ENCODE measurements at regions not wholly inside any gene's neighbourhood (a gene's known extent, or its start where the extent isn't known, plus 50 kb on each side); places are given as distances from the start of the nearest gene placed in this dataset.

DNA sequence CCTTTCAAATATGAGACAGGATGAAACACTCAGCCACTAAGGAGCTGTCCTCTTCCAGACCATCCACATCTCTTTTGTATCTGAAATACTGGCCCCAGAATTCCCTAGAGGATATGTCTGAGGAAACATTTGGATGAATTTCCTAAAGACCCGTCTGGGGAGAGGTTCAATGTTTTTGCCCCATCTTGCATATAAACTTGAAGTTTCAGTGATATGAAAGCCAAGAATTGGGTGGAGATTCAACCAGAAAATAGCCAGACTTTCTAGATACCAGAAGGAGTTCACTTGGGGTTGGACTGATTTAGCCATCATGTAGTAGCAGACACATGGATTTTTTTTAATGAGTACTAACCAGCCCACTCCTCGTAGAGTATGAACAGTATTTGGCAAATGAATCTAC is 182.0 kb downstream of the PLPP3 start:
- Histone ChIP-seq H3K9me3 (no peaks in the 10 kb centered on the region), H3K4me3 (ENCODE audit: control insufficient read depth in 1 of 2, extremely low read depth in 1 of 2, low read length in 1 of 2) (no peak overlapping the region), H3K36me3 (ENCODE audit: control insufficient read depth in 2 of 2, extremely low read depth in 1 of 2, insufficient read depth in 1 of 2, low read length in 1 of 2) (no peaks in the 10 kb centered on the region), H3K27ac (ENCODE audit: low read length) (no peak overlapping the region), H3K27me3 (replicated peaks in 1 of 2; ENCODE audit: control insufficient read depth in 2 of 2, extremely low read depth in 1 of 2, insufficient read depth in 2 of 2, low read length in 1 of 2) (no peaks in the 10 kb centered on the region), H3K4me1 (ENCODE audit: control insufficient read depth in 1 of 2, extremely low read depth in 1 of 2, insufficient read depth in 2 of 2, low read length in 2 of 2) (no peaks in the 10 kb centered on the region)
- DNase-seq (no peak), ATAC-seq (replicated peaks in 1 of 4) (no peak)
- Mint-ChIP-seq H3K9me3 (no peaks in the 10 kb centered on the region), H3K36me3 (no peaks in the 10 kb centered on the region), H3K27ac (no peak overlapping the region), H3K4me1 (no peaks in the 10 kb centered on the region), H3K4me3 (no peak overlapping the region), H3K27me3 (peaks cover 0 to 3% of the 10 kb centered on the region in 2 donors)
- 100% methylated on average over 1 of the region's 2 CpGs for WGBS (ENCODE audit: insufficient coverage)
- POLR2A ChIA-PET, result no interaction called here
- CTCF ChIA-PET, result interaction anchor here in 1 of 2 donors (0.7 kb wide), 1 partner anchor 365 kb away, joined by 7 read pairs; no protein-coding TSS in a partner anchor

DNA sequence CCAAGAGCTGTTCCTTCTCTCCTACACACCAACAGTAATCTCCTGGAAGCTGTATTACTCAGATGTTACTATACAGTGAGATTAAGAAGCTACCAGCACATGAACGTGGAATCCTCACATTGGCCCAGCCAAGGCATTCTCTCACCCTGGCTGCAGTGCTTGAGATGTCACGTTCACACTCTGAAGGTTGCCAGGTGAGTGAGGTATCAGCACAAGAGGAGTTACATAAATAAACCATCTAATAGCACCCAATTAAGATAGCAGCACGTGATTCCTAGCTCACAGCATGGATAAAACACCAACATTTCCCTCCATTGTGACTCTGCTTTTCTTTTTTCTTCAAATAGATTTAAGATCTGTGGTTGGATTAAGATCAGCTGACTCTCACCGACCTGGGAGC is 182.8 kb downstream of the PLPP3 start:
- no peak overlapping the region for H3K4me3 ChIP-seq (ENCODE audit: control insufficient read depth in 1 of 2, extremely low read depth in 1 of 2, low read length in 1 of 2)

DNA sequence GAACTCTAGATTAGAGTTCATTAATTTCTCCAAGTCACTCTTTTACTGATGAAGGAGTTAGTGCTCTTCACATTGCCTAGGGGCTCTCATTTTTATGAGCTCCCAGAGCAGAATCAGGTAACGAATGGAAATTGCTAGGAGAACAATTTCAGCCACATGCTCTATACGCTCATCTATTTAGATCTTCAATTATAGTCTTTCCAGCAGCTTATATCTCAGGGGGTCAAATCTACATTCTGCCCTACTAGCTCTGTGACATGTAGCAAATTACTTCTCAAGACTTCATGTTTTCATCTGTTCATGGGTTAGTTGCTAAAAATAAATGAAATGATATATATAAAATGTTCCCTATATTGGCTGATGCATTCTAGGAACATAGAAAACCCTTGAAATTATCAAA is 183.6 kb downstream of the PLPP3 start:
- Histone ChIP-seq H3K27me3 (replicated peaks in 1 of 2; ENCODE audit: control insufficient read depth in 2 of 2, extremely low read depth in 1 of 2, insufficient read depth in 2 of 2, low read length in 1 of 2) (no peaks in the 10 kb centered on the region), H3K27ac (ENCODE audit: low read length) (no peak overlapping the region), H3K4me1 (ENCODE audit: control insufficient read depth in 1 of 2, extremely low read depth in 1 of 2, insufficient read depth in 2 of 2, low read length in 2 of 2) (no peaks in the 10 kb centered on the region), H3K36me3 (ENCODE audit: control insufficient read depth in 2 of 2, extremely low read depth in 1 of 2, insufficient read depth in 1 of 2, low read length in 1 of 2) (no peaks in the 10 kb centered on the region), H3K4me3 (ENCODE audit: control insufficient read depth in 1 of 2, extremely low read depth in 1 of 2, low read length in 1 of 2) (no peak overlapping the region), H3K9me3 (no peaks in the 10 kb centered on the region)
- DNase-seq (no peak), ATAC-seq (replicated peaks in 1 of 4) (no peak)
- Mint-ChIP-seq H3K4me1 (no peaks in the 10 kb centered on the region), H3K9me3 (peaks cover 0 to 4% (median 0%) of the 10 kb centered on the region in 3 donors), H3K27me3 (peaks cover 0 to 3% of the 10 kb centered on the region in 2 donors), H3K36me3 (no peaks in the 10 kb centered on the region), H3K27ac (no peak overlapping the region), H3K4me3 (no peak overlapping the region)
- WGBS (ENCODE audit: insufficient coverage), result 40% methylated on average over 1 of the region's 2 CpGs
- ChIA-PET POLR2A (no interaction called here), CTCF (no interaction called here)

More for the DNA sequence above, 182.8 kb downstream of the PLPP3 start:
- Mint-ChIP-seq H3K27me3 (peaks cover 0 to 3% of the 10 kb centered on the region in 2 donors), H3K4me1 (no peaks in the 10 kb centered on the region), H3K36me3 (no peaks in the 10 kb centered on the region), H3K4me3 (no peak overlapping the region), H3K27ac (no peak overlapping the region), H3K9me3 (no peaks in the 10 kb centered on the region)
- Histone ChIP-seq H3K36me3 (ENCODE audit: control insufficient read depth in 2 of 2, extremely low read depth in 1 of 2, insufficient read depth in 1 of 2, low read length in 1 of 2) (no peaks in the 10 kb centered on the region), H3K9me3 (no peaks in the 10 kb centered on the region), H3K27ac (ENCODE audit: low read length) (no peak overlapping the region), H3K27me3 (replicated peaks in 1 of 2; ENCODE audit: control insufficient read depth in 2 of 2, extremely low read depth in 1 of 2, insufficient read depth in 2 of 2, low read length in 1 of 2) (no peaks in the 10 kb centered on the region), H3K4me1 (ENCODE audit: control insufficient read depth in 1 of 2, extremely low read depth in 1 of 2, insufficient read depth in 2 of 2, low read length in 2 of 2) (no peaks in the 10 kb centered on the region)
- ChIA-PET POLR2A (no interaction called here), CTCF (no interaction called here)
- 40% methylated on average over 1 of the region's 4 CpGs for WGBS (ENCODE audit: insufficient coverage)
- no peak for DNase-seq
- no peak for ATAC-seq (replicated peaks in 1 of 4)

DNA sequence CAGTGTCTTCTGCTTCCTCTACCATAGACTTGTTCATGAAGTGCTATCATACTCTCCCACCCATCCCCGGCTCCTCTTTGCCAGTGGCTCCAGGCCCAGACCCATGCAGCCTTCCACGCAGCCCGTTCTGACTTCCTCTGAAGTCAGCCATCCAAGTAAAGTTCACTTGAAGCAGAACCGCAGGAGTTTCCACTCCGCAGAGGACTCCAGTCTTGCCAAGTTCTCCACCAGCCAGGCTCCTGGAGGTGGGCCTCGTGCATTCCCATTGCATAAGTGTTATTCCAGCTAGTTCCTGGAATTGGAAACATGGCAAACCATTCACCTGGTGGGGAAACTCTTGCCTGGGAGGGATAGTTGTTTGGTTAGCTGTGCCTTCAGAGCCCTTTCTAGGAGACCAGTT is 185.1 kb downstream of the PLPP3 start:
- WGBS (ENCODE audit: insufficient coverage), result 64% methylated on average over 6 of the region's 6 CpGs
- no peaks in the 10 kb centered on the region for H3K36me3 Mint-ChIP-seq
- H3K27me3 ChIP-seq (replicated peaks in 1 of 2; ENCODE audit: control insufficient read depth in 2 of 2, extremely low read depth in 1 of 2, insufficient read depth in 2 of 2, low read length in 1 of 2), result no peaks in the 10 kb centered on the region
- H3K27ac Mint-ChIP-seq, result no peak overlapping the region
- no peak overlapping the region for H3K4me3 Mint-ChIP-seq
- H3K9me3 ChIP-seq, result no peaks in the 10 kb centered on the region
- H3K27me3 Mint-ChIP-seq, result peaks cover 0 to 3% of the 10 kb centered on the region in 2 donors
- H3K4me1 Mint-ChIP-seq, result no peaks in the 10 kb centered on the region
- ChIA-PET POLR2A (no interaction called here), CTCF (no interaction called here)
- H3K36me3 ChIP-seq (ENCODE audit: control insufficient read depth in 2 of 2, extremely low read depth in 1 of 2, insufficient read depth in 1 of 2, low read length in 1 of 2), result no peaks in the 10 kb centered on the region
- DNase-seq (no peak), ATAC-seq (replicated peaks in 1 of 4) (no peak)
- H3K9me3 Mint-ChIP-seq, result peaks cover 0 to 4% (median 0%) of the 10 kb centered on the region in 3 donors
- no peaks in the 10 kb centered on the region for H3K4me1 ChIP-seq (ENCODE audit: control insufficient read depth in 1 of 2, extremely low read depth in 1 of 2, insufficient read depth in 2 of 2, low read length in 2 of 2)
- H3K4me3 ChIP-seq (ENCODE audit: control insufficient read depth in 1 of 2, extremely low read depth in 1 of 2, low read length in 1 of 2), result no peak overlapping the region
- H3K27ac ChIP-seq (ENCODE audit: low read length), result no peak overlapping the region

DNA sequence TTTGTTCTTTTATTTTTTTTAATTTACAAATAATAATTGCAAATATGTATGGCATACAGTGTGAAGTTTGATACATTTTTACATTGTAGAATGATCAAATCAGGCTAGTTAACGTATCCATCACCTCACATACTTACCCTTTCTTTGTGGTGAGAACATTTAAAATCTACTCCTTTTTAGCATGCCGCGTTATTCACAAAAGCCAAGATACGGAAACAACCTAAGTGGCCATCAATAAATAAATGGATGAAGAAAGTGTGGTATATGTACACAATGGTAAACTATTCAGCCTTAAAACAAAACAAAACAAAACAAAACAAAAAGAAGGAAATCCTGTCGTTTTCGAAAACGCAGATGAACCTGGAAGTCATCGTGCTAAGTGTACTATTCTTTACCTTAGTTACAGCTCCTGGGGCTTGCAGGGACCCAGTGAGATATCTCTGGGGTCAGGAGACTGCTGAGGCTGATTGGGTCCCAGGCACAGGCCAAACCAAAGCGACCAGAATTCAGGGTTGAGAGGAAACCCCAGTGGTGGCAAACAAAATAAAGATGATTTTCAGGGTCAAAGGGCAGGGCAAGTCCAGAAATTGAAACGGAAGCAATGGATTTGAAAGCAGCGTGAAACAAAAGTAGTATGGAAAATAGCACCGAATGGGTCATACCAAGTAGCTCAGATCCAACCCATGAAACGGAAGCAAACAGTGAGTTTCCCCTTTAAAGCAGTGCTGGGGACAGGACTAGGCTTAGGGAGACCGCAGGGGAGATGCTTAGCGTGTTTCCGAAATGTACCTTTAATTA is 188.2 kb downstream of the PLPP3 start:
- no peak for ATAC-seq (replicated peaks in 1 of 4)
- Mint-ChIP-seq H3K27ac (no peak overlapping the region), H3K4me1 (no peaks in the 10 kb centered on the region)

DNA sequence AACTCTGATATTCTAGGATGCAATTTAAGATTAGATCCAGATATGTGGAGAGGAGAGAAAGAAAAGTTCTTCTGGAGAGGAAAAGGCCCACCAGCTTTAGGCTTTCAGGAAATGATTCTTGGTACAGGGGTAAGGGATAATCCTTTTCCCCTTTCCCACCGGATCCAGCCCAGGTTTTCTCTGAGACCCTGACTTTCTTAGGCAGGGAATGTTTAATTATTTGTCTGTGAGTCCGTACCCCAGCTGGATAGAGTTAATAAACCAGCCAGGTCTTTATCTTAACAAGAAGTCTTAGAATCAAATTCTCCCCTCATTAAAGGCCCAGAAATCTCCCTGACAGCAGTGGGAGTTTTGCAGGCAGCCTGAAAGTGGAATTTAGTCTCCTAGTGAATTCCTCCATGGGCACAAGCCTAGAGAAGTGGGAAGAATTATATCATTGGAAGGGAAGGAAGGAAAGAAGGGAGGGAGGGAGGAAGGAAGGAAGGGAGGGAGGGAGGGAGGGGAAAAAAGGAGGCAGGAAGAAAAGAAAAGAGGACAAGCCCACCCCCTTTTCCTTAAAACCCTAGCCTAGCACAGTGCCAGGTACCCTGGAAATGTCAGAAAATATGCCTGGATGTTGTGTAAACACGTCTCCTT is 189.0 kb downstream of the PLPP3 start:
- Mint-ChIP-seq H3K4me3 (no peak overlapping the region), H3K27me3 (no peaks in the 10 kb centered on the region), H3K9me3 (peaks cover 0 to 4% (median 0%) of the 10 kb centered on the region in 3 donors), H3K36me3 (no peaks in the 10 kb centered on the region), H3K27ac (no peak overlapping the region), H3K4me1 (no peaks in the 10 kb centered on the region)
- DNase-seq, result no peak
- no peak for ATAC-seq (replicated peaks in 1 of 4)
- no peaks in the 10 kb centered on the region for H3K27me3 ChIP-seq (replicated peaks in 1 of 2; ENCODE audit: control insufficient read depth in 2 of 2, extremely low read depth in 1 of 2, insufficient read depth in 2 of 2, low read length in 1 of 2)
- WGBS (ENCODE audit: insufficient coverage), result no CpG with 5 or more reads among the region's 3 CpGs
- no peak overlapping the region for H3K27ac ChIP-seq (ENCODE audit: low read length)
- ChIA-PET CTCF (no interaction called here), POLR2A (no interaction called here)
- no peak overlapping the region for H3K4me3 ChIP-seq (ENCODE audit: control insufficient read depth in 1 of 2, extremely low read depth in 1 of 2, low read length in 1 of 2)
- no peaks in the 10 kb centered on the region for H3K4me1 ChIP-seq (ENCODE audit: control insufficient read depth in 1 of 2, extremely low read depth in 1 of 2, insufficient read depth in 2 of 2, low read length in 2 of 2)
- H3K36me3 ChIP-seq (ENCODE audit: control insufficient read depth in 2 of 2, extremely low read depth in 1 of 2, insufficient read depth in 1 of 2, low read length in 1 of 2), result no peaks in the 10 kb centered on the region
- no peaks in the 10 kb centered on the region for H3K9me3 ChIP-seq

More for the DNA sequence above, 188.2 kb downstream of the PLPP3 start:
- Histone ChIP-seq H3K27me3 (replicated peaks in 1 of 2; ENCODE audit: control insufficient read depth in 2 of 2, extremely low read depth in 1 of 2, insufficient read depth in 2 of 2, low read length in 1 of 2) (no peaks in the 10 kb centered on the region), H3K9me3 (no peaks in the 10 kb centered on the region), H3K27ac (ENCODE audit: low read length) (no peak overlapping the region), H3K36me3 (ENCODE audit: control insufficient read depth in 2 of 2, extremely low read depth in 1 of 2, insufficient read depth in 1 of 2, low read length in 1 of 2) (no peaks in the 10 kb centered on the region), H3K4me1 (ENCODE audit: control insufficient read depth in 1 of 2, extremely low read depth in 1 of 2, insufficient read depth in 2 of 2, low read length in 2 of 2) (no peaks in the 10 kb centered on the region), H3K4me3 (ENCODE audit: control insufficient read depth in 1 of 2, extremely low read depth in 1 of 2, low read length in 1 of 2) (no peak overlapping the region)
- ChIA-PET POLR2A (no interaction called here), CTCF (no interaction called here)
- Mint-ChIP-seq H3K27me3 (no peaks in the 10 kb centered on the region), H3K36me3 (no peaks in the 10 kb centered on the region), H3K9me3 (peaks cover 0 to 4% (median 0%) of the 10 kb centered on the region in 3 donors), H3K4me3 (no peak overlapping the region)
- 65% methylated on average over 9 of the region's 16 CpGs for WGBS (ENCODE audit: insufficient coverage)
- DNase-seq, result no peak
